OCI-LY7 (cell line): ENCODE measurements at regions not wholly inside any gene's neighbourhood (a gene's known extent, or its start where the extent isn't known, plus 50 kb on each side); places are given as distances from the start of the nearest gene placed in this dataset.
A peak's percentile ranks its signal among the peaks of the same experiment; 100 is the strongest.

Experiments
- BruUV-seq: library from RNA; stranded (reverse); fragments of 400-500 nt; replicated peaks from 2 replicates; lab custom pipeline; 2021; lab: Mats Ljungman, UMichigan
- CTCF ChIA-PET: fragments of 300-600 bp; sonication (Branson Sonifier 250); formaldehyde crosslinking; loops from one replicate; lab custom pipeline; 2022; ENCODE audit warnings: antibody characterized with exemption; ENCODE audit not compliant: unreplicated experiment; lab: Charles Lee
- POLR2A ChIA-PET: fragments of 300-600 bp; sonication (Branson Sonifier 250); formaldehyde crosslinking; loops from one replicate; lab custom pipeline; 2022; ENCODE audit warnings: antibody characterized with exemption; lab: Charles Lee
- DNase-seq: peaks from one replicate; pipeline ENCODE4 v3.0.0-alpha.2; 2015; ENCODE audit warnings: low spot score
- H2AFZ ChIP-seq: fragments of 200-600 bp; sonication (generic), shearing (Covaris generic); 2 replicates; pipeline ENCODE4 v1.6.1; 2014; ENCODE audit warnings: mild to moderate bottlenecking, antibody characterized with exemption, low read length, moderate library complexity
- H3K27ac ChIP-seq: fragments of 200-600 bp; sonication (generic); 2 replicates; pipeline ENCODE4 v1.5.1; 2014; ENCODE audit warnings: mixed run types, low read depth, mild to moderate bottlenecking, moderate library complexity, low read length, inconsistent platforms; ENCODE audit not compliant: poor library complexity, severe bottlenecking
- H3K36me3 ChIP-seq: fragments of 200-600 bp; sonication (generic); 2 replicates; pipeline ENCODE4 v1.6.1; 2014; ENCODE audit warnings: mild to moderate bottlenecking, antibody characterized with exemption, low read length, moderate library complexity, mixed read lengths; ENCODE audit not compliant: insufficient read depth
- H3K4me1 ChIP-seq: fragments of 200-600 bp; sonication (generic); 2 replicates; pipeline ENCODE4 v1.5.1; 2014; ENCODE audit warnings: mild to moderate bottlenecking, low read length; ENCODE audit not compliant: insufficient read depth, poor library complexity, severe bottlenecking
- H3K4me2 ChIP-seq: fragments of 200-600 bp; sonication (generic); 2 replicates; pipeline ENCODE4 v1.6.1; 2014; ENCODE audit warnings: mild to moderate bottlenecking, low read length
- H3K4me3 ChIP-seq: fragments of 200-600 bp; sonication (generic); 2 replicates; pipeline ENCODE4 v1.5.1; 2014; ENCODE audit warnings: mild to moderate bottlenecking, low read depth, low read length; ENCODE audit not compliant: poor library complexity, severe bottlenecking
- H3K79me2 ChIP-seq: fragments of 200-600 bp; sonication (generic); 2 replicates; pipeline ENCODE4 v1.6.1; 2016; ENCODE audit warnings: low read depth, mild to moderate bottlenecking, low read length, moderate library complexity, mixed read lengths; ENCODE audit not compliant: insufficient read depth
- H3K9me2 ChIP-seq: fragments of 200-600 bp; sonication (generic); 2 replicates; pipeline ENCODE4 v1.6.1; 2016; ENCODE audit warnings: mild to moderate bottlenecking, low read length, mixed read lengths; ENCODE audit not compliant: insufficient read depth
- H3K9me3 ChIP-seq: fragments of 200-600 bp; sonication (generic); 2 replicates; pipeline ENCODE4 v1.6.1; 2014; ENCODE audit warnings: mild to moderate bottlenecking, mixed run types, low read length, mixed read lengths
- H4K20me1 ChIP-seq: fragments of 200-600 bp; sonication (generic); 2 replicates; pipeline ENCODE4 v1.6.1; 2014; ENCODE audit warnings: mild to moderate bottlenecking, antibody characterized with exemption, low read length, moderate library complexity, mixed read lengths; ENCODE audit not compliant: insufficient read depth
- EZH2phosphoT487 ChIP-seq: fragments of 200-600 bp; sonication (generic); IDR thresholded peaks from 2 replicates; pipeline ENCODE4 v1.6.1; 2018; ENCODE audit warnings: low read depth, borderline replicate concordance, mild to moderate bottlenecking, mixed run types, antibody characterized with exemption, low read length, moderate library complexity, mixed read lengths
- intact Hi-C: fragments of 100-400 bp; cut with micrococcal nuclease; formaldehyde crosslinking; loops from one replicate; pipeline ENCODE4 v1.10.0; 2022; ENCODE audit not compliant: unreplicated experiment
- TF ChIP-seq, protein P1 (sequence below): fragments of 200-600 bp; sonication (generic); conservative IDR thresholded peaks from 2 replicates; pipeline ENCODE4 v1.5.1; 2014; ENCODE audit warnings: mild to moderate bottlenecking, antibody characterized with exemption, low read length, moderate library complexity, mixed read lengths

DNA sequence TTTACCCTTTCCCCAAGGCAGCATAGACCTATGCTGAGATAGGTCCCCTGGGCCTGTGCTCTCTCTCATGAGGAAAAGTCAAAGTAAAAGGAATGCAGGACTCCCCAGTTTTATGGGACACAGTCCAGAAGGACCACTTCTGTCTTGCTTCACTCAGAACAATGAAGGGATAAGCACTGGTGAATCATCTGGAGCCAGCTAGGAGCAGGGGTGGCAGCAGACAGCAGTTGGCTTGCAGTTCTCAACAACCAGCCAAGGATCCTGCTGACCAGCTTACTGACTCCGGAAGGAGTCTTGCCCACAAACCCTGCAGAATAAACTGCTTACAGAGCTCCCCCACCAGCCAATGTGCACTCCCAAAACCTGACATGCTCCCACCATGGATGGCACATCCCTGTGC, 152.1 kb upstream of the GHITM start:
- CTCF ChIA-PET: no interaction called here
- no peak for DNase-seq

DNA sequence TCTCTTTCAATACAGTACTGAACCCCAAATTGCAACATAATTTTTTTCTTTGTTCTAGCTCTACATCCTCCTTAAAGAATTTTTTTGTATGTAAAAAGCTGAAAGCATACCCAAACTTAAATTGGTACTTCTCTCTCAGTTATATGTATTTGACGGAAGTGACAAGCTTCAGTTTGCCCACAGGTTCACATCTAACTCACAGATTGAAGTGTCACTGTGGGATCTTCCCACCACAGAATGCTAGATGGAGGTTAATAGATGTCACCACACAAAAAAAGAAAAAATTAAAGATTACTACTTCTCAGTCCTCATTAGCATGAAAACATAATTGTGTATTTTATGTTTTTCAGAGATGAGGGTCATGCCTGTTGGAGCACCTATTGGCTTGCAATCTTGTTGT, 150.9 kb upstream of the GHITM start:
- Histone ChIP-seq H3K4me2 (no peak overlapping the region), H4K20me1 (no peaks in the 10 kb centered on the region), H3K9me3 (no peaks in the 10 kb centered on the region), H3K79me2 (no peaks in the 10 kb centered on the region), H3K9me2 (no peaks in the 10 kb centered on the region), H3K27ac (no peak overlapping the region), H3K4me1 (no peaks in the 10 kb centered on the region), H2AFZ (no peak overlapping the region), H3K4me3 (no peak overlapping the region), H3K36me3 (no peaks in the 10 kb centered on the region)
- no peak for DNase-seq
- POLR2A ChIA-PET: no interaction called here
- intact Hi-C loops: no loop called here
- CTCF ChIA-PET: no interaction called here
- TF ChIP-seq, protein P1, sequence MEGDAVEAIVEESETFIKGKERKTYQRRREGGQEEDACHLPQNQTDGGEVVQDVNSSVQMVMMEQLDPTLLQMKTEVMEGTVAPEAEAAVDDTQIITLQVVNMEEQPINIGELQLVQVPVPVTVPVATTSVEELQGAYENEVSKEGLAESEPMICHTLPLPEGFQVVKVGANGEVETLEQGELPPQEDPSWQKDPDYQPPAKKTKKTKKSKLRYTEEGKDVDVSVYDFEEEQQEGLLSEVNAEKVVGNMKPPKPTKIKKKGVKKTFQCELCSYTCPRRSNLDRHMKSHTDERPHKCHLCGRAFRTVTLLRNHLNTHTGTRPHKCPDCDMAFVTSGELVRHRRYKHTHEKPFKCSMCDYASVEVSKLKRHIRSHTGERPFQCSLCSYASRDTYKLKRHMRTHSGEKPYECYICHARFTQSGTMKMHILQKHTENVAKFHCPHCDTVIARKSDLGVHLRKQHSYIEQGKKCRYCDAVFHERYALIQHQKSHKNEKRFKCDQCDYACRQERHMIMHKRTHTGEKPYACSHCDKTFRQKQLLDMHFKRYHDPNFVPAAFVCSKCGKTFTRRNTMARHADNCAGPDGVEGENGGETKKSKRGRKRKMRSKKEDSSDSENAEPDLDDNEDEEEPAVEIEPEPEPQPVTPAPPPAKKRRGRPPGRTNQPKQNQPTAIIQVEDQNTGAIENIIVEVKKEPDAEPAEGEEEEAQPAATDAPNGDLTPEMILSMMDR: no peak
- TF ChIP-seq EZH2phosphoT487: no peak
- BruUV-seq: no TSS peak

More for the DNA sequence above, 152.1 kb upstream of the GHITM start:
- no peak overlapping the region for H3K27ac ChIP-seq
- H3K36me3 ChIP-seq: no peaks in the 10 kb centered on the region
- no peak for TF ChIP-seq EZH2phosphoT487
- TF ChIP-seq, protein P1: no peak
- intact Hi-C loops: no loop called here
- BruUV-seq: no TSS peak
- no peaks in the 10 kb centered on the region for H3K9me3 ChIP-seq
- no peaks in the 10 kb centered on the region for H3K79me2 ChIP-seq
- no peaks in the 10 kb centered on the region for H4K20me1 ChIP-seq
- no peaks in the 10 kb centered on the region for H3K4me1 ChIP-seq
- H2AFZ ChIP-seq: no peak overlapping the region
- no peak overlapping the region for H3K4me2 ChIP-seq
- POLR2A ChIA-PET: no interaction called here
- no peaks in the 10 kb centered on the region for H3K9me2 ChIP-seq
- H3K4me3 ChIP-seq: no peak overlapping the region

DNA sequence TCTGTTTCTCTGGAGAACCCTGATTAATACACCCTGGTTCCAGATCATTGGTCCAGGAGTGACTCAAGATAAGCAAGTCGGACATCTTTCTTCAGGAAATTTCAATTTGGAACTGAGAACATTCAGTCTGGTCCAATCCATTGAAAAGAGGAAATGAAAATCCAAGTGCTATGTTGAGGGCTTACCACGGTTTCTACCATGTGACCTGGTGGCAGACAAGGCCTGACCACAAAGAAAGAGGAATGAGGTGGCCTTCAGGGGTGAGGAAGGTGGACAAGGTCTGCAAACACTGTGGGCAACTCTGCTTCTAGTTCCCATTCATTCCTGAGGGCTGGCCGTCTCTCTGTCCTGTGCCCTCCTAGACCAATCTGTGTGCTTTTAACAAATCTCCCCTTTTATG, 149.2 kb upstream of the GHITM start:
- CTCF ChIA-PET: no interaction called here
- no peaks in the 10 kb centered on the region for H4K20me1 ChIP-seq
- TF ChIP-seq, protein P1: no peak
- no peak for TF ChIP-seq EZH2phosphoT487
- no peaks in the 10 kb centered on the region for H3K9me2 ChIP-seq
- peak; percentile 4 for DNase-seq
- no peak overlapping the region for H2AFZ ChIP-seq
- H3K36me3 ChIP-seq: no peaks in the 10 kb centered on the region
- no peak overlapping the region for H3K4me2 ChIP-seq
- H3K27ac ChIP-seq: no peak overlapping the region
- BruUV-seq: no TSS peak
- H3K79me2 ChIP-seq: no peaks in the 10 kb centered on the region
- H3K9me3 ChIP-seq: no peaks in the 10 kb centered on the region
- intact Hi-C loops: no loop called here
- POLR2A ChIA-PET: no interaction called here
- H3K4me1 ChIP-seq: no peaks in the 10 kb centered on the region
- no peak overlapping the region for H3K4me3 ChIP-seq
